GM18498 (cell line): ENCODE measurements at regions not wholly inside any gene's neighbourhood (a gene's known extent, or its start where the extent isn't known, plus 50 kb on each side); places are given as distances from the start of the nearest gene placed in this dataset.

Source experiments
- ATAC-seq: cut with Tn5 transposase; IDR thresholded peaks from one replicate; pipeline ENCODE4 v1.9.1; 2021; ENCODE audit warnings: mild to moderate bottlenecking, moderate library complexity; ENCODE audit not compliant: unreplicated experiment

DNA sequence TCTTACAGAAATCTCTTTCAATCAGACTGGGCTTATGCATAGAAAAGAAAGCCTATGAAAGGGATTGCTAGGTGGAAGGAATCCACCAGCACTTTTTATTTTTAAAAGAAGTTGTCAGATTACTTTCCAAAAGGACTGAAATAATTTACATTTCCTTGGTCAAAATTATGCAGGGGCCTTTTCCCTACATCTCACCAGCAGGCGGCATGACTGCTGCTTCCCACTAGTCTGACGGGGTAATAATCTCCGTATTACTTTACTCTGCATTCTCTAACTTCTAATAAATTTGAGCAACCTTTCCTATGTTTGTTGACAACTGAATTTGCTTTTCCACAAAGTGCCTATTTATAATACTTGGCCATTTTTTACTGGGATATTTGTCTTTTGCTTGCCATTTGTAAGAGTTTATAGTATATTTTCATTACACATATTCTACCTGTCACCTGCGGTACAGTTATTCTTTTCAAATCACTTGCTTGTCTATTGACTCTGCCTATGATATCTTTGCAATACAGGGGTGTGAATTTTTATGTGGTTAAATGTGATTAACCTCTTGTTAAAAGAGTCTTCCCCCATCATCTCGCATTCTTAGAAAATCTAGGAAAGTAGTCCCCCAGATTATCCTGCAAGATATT lies 51.9 kb upstream of the USP47 start:
- ATAC-seq: no peak

DNA sequence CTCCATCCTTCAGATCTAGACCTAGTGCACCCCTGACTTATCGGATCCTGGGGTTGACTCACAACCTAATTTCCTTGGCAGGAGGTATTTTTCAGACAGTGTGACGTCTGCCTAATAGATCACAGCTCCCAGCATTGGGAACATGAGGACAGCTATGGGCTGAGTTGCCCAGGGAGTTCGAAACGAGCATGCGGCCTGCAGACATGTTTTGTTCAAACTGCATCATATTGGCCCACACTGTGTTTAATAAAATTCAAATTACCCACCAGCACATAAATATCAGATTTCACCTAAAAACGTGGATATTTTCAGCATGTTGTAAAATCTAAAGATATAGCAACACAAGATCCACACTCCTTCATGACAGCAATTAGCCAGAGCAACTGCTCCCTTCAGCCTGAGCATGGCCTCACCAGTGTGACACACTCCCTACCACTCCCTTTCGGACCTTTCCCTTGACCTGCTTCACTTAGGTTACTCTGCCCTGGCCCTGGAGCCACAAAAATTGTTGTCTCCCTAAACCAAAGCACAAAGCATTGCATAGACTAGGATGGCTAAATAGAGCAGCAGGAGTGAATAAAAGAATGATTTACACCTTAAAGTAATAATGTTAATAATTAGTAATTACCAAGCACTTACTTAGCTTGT lies 53.6 kb upstream of the USP47 start:
- peak; percentile 18 for ATAC-seq

DNA sequence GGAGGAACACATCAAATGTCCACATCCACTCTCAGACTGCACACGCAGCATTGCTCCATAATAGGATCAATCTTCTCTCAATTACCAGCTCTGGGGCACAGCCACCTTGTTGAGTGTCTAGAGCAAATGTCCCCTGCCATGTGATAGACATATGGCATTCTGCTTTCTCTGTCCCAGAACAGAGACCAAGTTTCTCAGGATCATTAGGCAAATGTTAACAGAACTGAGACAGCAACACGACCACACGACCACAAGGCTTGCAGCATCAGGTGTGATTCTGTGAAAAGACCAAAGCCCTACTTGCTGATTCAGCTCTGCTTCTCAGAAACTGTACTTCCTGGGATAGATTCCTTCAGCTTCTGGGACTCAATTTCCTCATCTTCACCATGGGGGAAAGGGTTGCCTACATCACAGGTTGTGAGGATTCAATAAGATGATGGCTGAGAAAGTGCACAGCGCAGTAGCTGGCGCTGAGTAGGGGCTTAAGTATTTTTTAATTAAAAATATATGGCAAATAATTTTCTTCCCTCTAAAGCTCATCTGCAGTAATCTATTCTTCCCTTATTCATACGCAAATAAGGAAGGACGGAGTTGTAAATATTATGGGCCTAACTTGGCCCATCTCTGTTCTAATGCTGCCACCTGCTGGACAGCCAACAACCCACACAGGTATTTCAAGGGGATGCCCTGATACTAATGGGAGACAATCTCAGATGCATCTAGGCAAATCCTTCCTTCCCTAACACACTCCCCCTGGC lies 54.3 kb upstream of the USP47 start:
- peak; percentile 70 for ATAC-seq

DNA sequence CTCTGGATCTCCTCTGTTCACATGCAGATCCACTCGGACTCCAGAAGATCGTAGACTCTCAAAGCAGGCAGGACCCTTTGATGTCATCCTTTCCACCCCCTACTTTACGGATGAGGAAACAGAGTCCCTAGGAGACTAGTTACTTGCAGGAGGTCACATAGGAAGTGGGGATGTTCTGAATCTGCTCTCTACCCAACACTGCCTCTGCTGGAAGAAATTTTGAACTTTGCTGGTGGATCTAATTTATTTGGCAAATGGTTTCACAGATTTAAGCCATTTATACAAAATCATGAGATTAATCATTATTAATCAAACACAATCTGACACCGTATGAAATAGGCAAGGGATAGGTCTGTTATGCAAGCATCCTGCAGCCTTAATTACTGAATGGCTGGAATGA lies 55.0 kb upstream of the USP47 start:
- no peak for ATAC-seq

DNA sequence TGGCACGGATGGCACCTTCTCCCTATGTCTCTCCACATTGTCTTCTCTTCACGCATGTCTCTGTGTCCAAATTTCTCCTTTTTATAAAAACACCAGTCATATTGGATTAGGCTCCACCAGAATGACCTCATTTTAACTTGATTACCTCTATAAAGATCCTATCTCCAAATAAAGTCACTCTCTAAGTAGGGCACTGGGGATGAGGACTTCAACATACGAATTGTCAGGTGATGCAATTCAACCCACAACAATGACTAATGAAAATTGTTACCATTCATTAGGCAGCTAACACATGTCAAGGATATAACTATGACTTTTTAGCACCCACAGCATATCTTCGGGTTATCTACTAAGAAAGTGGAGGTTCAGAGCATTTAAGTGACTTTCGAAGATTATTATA lies 55.5 kb upstream of the USP47 start:
- ATAC-seq: no peak

DNA sequence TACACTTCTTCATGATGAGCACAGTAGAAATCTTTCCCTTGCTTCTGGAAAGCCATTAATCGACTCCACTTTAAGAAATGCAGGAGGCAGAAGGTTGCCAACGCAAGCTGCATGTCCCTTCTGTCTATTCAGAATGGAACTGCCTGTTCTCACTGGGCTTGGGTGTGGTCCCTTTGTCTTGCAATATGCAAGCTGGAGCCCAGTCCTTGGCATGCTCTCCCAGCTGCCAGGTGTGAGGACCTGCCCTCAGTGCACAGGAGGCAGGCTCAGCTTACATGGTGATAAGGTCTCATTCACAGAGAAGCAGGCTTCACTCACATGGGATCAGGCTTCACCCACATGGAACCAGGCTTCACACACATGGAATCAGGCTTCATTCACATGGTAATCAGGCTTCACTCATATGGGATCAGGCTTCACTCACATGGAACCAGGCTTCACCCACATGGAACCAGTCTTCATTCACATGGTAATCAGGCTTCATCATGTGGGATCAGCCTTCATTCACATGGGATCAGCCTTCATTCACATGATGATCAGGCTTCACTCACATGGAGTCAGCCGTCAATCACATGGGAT lies 59.2 kb upstream of the USP47 start:
- ATAC-seq: no peak

DNA sequence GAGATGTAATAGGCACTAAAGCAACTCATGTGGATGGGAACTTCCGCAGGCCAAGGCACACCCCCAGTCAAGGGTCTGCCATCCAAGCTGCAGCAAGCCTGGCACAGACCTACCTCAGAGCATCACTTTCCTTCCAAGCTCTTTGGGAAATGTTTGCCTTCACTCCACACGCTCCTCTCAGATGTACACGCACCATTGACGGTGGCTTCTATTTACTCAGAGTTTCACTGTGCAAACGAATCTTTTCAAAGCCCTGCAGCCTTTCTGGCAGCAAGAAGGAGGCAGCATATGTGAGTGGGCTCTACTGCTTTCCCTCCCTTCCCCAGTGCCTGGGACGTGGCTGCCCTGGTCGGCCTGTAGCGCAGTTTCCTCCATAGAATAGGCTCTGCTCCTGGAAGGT lies 60.9 kb upstream of the USP47 start:
- ATAC-seq: no peak

DNA sequence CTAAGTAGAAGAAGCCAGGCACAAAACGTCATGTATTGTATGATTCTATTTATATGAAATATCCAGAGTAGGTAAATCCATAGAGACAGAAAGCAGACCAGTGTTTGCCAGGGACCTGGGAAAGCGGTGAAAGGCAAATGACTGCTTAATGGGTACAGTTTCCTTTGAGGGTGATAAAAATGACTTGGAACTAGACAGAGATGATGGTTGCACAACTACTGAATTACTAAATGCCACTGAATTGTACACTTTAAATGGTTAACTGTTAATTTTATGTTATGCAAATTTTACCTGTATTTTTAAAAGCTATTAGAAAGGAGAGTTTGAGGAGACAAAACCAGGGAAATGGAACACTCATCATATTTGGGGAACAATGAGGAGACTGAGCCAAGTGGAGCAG lies 61.8 kb upstream of the USP47 start:
- no peak for ATAC-seq

DNA sequence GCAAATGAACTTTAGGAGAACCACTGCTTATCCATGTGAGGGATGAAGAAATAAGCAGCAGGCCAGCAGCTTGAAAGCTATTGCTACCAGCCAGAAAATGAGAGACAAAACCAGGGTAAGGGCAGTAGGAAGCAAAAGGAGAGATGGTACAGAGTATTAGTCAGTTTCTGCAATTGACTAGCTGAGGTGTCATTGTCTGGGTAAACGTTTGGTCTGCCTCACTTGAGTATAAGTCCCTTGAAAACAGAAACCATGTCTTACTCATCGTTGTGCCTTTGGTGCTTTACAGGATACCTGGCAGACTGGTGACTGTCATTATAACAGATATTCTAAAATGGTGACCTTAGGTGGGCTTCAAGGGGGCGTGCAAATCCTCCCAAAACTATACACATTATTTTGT lies 63.9 kb upstream of the USP47 start:
- ATAC-seq: no peak

DNA sequence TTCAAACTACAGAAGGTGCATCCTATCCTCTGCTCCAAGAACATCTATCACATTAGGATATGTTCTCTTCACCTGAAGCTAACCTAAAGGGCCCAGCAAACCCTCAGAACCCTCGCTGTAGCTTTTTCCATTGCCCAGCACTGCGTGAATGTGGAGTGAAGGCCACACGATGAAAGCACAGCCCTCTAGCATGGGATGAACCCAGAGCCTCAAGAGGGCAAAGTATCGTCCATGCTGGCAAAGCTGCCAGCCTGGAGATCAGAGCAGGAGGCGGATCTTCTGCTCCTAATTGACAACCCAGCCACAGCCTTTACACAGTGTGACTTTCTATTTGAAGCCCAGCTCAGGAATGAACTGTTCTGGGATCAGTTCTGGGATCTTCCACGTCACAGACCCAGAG lies 65.1 kb upstream of the USP47 start:
- ATAC-seq: no peak

DNA sequence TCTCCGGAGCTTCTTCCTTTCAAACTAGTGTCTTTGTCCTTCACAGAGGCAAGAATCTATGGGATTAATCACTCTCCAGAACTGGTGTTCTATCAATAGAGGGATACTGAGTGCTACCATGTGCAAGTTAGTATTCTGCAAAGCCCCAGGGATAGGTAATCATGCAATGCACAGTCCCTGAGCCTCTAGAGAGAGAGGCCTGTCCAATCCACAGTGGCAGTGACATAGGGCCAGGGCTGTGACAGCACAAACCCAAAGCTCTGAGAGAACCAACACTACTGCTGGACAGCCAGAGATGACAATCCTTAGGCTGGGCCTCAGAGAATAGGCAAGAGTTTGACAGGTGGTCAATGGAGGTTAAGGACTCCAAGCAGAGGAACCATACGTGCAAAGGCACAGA lies 66.8 kb upstream of the USP47 start:
- ATAC-seq: no peak

DNA sequence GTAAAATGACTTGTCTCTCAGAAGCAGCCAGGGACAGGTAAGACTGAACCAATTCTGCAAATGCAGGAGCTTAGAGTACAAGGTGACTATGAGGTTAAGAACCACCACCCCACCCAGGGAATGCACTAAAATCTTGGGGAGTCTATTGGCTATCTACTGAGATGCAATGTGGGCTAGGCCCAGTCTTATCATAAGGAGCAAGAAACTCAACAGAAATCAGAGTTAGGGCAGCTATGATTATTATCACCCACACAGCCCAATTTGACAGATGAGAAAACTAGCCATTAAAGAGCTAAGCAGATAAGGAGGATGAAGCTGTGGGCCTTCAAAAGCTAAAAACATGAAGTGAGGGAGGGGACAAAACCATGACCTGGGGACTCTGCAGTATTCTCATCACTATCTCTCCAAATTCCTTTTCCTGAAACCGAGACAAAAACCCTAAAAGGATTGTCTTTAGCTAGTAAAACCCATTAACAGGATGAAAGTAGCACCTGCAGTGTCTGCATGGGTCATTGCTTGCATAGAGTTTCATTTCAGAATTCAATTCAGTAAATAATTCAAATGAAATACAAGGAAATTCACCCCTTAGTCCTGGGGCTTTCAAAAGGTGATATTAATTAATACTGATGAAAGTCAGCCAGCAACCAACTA lies 68.8 kb upstream of the USP47 start:
- no peak for ATAC-seq

DNA sequence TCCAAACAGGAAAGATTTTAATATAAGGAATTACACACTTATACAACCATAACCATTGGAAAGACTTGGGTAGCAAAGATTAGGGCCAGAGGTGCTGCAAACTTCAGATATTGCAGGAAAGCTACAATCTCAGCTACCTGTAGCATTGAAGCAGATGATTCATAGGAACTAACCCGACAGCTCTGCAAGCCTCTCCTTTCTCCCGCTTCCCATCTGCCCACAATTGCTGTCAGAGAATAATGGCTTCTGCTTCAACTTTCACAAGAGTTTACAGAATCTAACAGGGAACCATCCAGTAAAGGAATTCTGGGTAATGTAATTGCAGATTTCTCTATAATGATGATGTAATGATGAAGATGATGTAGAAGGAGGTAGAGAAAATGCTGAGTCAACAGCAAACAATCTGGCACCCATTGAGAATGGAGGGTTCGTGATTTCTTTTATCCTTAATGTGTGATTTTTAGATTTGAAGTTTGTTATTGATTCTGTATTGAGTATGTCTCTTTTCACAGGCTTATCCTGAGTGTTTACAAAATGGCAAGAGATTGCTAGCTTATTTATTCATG lies 70.8 kb upstream of the USP47 start:
- no peak for ATAC-seq

DNA sequence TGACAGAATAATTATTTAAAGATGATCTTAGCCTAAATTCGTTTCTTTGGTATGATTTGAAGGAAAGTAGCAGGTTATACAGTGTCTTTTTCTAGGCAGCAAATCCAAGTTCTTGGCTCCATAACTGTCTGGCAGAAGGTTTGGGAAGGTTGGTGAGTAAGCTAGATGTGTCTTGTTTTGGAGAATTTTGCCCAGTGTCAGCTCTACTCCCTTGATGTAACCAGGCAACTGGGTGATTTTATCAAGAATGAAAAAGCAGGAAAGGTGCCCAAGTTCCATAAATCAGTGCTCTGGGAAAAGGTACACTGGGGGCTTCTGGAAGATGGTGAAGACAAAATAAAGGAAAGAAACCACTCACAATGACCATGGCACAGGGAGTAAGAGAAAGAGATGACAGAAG lies 71.5 kb upstream of the USP47 start:
- no peak for ATAC-seq

DNA sequence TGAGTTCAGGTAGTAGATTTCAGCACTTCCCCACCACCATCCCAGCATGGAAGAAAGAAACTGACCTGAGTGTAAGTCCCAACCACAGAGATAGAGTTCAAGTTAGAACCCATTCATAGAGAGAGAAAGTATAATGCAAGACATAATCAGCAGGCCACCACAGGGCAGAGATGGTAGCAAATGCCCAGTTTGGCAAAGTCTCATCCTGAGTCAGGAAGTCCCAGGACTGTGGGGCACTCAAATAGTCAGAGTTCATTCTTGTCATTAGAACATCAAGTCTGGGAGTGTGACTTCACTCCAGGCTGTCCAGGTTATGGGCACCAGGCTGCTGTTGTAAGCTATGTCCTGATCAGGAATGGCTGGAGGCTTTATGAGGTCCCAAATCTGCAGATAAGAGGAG lies 72.0 kb upstream of the USP47 start:
- ATAC-seq: no peak

DNA sequence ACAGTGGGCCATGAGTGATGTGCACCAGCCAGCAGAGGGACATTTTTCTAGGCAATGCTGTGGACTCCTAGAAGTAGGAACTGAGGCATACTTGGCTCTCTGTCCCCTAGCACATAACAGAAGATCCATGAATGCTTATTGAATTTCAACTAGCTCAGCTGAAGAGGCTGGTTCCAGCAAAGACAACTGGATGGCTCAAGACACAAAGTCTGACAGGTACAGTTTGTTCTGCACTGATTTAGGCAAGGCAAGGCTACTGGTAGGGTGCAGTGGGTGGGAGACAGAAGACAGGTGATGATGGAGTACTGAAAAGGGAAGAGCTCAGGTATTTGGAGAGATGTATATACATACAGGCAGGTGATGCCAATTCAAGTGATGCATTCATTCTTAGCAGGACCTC lies 72.4 kb upstream of the USP47 start:
- ATAC-seq: no peak

DNA sequence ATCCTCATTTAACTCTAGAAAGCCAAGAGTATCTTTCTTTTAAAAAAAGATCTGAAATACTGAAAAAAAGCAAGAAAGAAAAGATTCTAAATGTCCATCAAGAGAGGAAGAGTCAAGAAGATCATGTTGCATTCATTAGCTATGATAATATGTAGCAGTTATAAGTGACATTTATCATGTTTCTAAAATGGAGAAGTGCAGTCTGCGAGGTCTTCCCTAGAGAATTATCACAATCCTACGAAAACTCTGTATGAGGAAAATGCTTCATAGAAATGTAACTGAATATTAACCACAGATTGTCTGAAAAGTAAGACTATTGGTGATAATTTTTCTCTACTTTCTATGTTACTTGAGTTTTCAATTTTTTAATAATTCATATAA lies 77.4 kb upstream of the USP47 start:
- no peak for ATAC-seq

DNA sequence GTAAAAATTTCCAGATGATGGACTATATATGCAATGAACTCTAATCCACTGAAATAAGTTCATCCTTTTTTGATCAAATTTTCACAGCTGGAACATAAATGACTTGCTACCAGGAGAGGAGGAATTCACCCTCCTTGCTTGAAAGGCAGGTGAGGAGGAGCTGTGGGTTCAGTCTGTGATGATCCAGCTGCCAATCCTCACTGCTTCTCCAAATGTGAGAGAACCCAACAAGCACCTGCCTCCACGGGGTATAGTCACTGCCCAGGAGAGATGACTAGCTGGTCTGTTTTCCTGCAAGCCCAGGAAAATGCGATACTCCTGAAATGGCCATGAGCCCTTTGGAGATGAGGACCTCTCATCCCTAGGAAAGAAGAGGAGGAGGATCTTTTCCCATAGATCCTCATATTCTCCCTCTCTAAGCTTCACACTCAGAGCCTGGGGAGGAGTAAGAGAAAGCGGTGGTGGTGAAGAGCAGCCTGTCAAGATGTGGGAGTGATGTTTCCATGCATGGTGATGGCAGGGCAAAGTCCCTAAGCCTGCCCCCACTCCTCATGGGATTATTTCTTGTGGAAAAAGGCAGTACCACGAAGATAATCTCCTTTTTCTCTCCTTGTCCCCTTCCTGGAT lies 77.9 kb upstream of the USP47 start:
- no peak for ATAC-seq

DNA sequence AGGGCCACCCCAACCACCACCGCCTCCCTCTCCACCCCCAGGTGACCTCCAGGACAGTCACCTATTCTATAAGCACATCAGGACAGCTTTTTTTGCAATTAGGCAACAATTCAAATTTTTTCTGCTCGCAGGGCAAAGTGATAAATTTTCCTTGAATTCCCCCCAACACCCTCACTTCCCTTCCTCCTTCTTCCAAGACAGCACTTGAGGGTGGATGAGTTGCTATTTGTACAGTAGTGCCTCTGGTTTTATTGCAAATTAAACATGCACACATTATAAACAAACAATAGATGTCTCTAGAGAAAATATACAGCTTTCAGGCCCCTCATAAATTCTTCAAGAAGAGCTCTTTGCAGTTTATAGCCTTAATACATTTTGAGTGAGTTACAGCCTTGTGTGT lies 80.9 kb upstream of the USP47 start:
- no peak for ATAC-seq

DNA sequence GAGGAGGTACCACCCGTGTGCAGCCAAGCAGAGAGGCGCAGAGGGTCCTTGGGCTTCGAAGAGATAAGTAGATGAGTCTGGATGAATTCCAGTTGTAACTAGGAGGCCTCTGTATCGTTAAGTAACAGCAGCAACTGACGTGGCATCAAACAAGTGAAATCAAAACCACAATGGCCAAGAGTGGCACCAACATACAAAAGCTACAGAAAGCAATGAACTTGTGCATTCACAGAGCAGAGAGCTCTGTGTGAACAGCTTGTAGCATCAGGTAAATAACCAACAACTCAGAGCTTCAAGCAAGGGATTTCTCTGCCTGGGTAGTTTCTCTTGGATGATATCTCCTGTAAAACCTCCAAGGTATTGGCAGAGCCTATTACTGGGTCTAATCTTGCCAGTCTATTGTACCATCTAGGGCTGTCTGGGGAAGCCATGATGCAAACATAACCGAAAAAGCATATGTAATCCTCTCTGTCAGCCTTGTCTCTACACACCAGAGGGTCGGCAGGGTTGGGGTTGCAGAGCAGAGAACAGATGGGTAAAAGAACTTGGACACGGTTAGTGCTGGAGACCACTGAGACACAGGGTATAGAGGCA lies 83.1 kb upstream of the USP47 start:
- no peak for ATAC-seq
